Keratinocyte (primary cell): ENCODE measurements at regions not wholly inside any gene's neighbourhood (a gene's known extent, or its start where the extent isn't known, plus 50 kb on each side); places are given as distances from the start of the nearest gene placed in this dataset.

Experiments used
- DNase-seq: peaks from one replicate; pipeline ENCODE4 v3.0.0-alpha.2; 2011; ENCODE audit warnings: low read depth, missing footprints, low spot score
- FAIRE-seq: peaks from 2 replicates; lab custom pipeline; 2011; peaks lifted over from hg19 to GRCh38; lab: Jason Lieb, UNC
- H2AFZ ChIP-seq: 2 replicates; pipeline ENCODE4 v1.6.0; 2012; ENCODE audit warnings: low read length, control low read depth, inconsistent platforms; ENCODE audit not compliant: control insufficient read depth
- H3K27ac ChIP-seq: 2 replicates; pipeline ENCODE4 v1.5.1; 2011; ENCODE audit warnings: low read length; ENCODE audit not compliant: control insufficient read depth, insufficient read depth
- H3K27me3 ChIP-seq: 3 replicates; pipeline ENCODE4 v1.6.0; 2011; ENCODE audit warnings: low read length; ENCODE audit not compliant: control insufficient read depth, insufficient read depth; ENCODE audit errors: extremely low read depth
- H3K36me3 ChIP-seq, 2 experiments: 2 replicates in 1 of 2; 3 replicates in 1 of 2; pipeline ENCODE4 v1.5.1; 2011; ENCODE audit warnings: low read length in 2 of 2, mild to moderate bottlenecking in 1 of 2; ENCODE audit not compliant: control insufficient read depth in 2 of 2, insufficient read depth in 2 of 2; ENCODE audit errors: extremely low read depth in 1 of 2
- H3K4me1 ChIP-seq: 3 replicates; pipeline ENCODE4 v1.5.1; 2011; ENCODE audit warnings: low read length; ENCODE audit not compliant: control insufficient read depth, insufficient read depth; ENCODE audit errors: extremely low read depth
- H3K4me2 ChIP-seq: 3 replicates; pipeline ENCODE4 v1.6.0; 2011; ENCODE audit warnings: low read depth, low read length; ENCODE audit not compliant: control insufficient read depth, insufficient read depth; ENCODE audit errors: extremely low read depth
- H3K4me3 ChIP-seq, 3 experiments: fragments of 200-600 bp in 1 of 3; sonication (generic) in 1 of 3; 2 replicates in 2 of 3; 3 replicates in 1 of 3; pipeline ENCODE4 v1.5.1; 2011 to 2016; ENCODE audit warnings: low read length in 3 of 3, mild to moderate bottlenecking in 3 of 3, control low read depth in 2 of 3, inconsistent platforms in 1 of 3, low read depth in 1 of 3, mixed read lengths in 1 of 3, mixed run types in 1 of 3, moderate library complexity in 1 of 3; ENCODE audit not compliant: control insufficient read depth in 2 of 3, insufficient read depth in 2 of 3; ENCODE audit errors: extremely low read depth in 1 of 3
- H3K79me2 ChIP-seq: 2 replicates; pipeline ENCODE4 v1.6.0; 2012; ENCODE audit warnings: low read length; ENCODE audit not compliant: control insufficient read depth, insufficient read depth
- H3K9ac ChIP-seq: 3 replicates; pipeline ENCODE4 v1.6.0; 2011; ENCODE audit warnings: low read length; ENCODE audit not compliant: control insufficient read depth, insufficient read depth; ENCODE audit errors: extremely low read depth
- H3K9me1 ChIP-seq: 3 replicates; pipeline ENCODE4 v1.6.0; 2011; ENCODE audit warnings: low read length; ENCODE audit not compliant: control insufficient read depth, insufficient read depth; ENCODE audit errors: extremely low read depth
- H3K9me3 ChIP-seq: 2 replicates; pipeline ENCODE4 v1.5.1; 2012; ENCODE audit warnings: low read depth, low read length; ENCODE audit not compliant: control insufficient read depth
- H4K20me1 ChIP-seq: 3 replicates; pipeline ENCODE4 v1.6.0; 2011; ENCODE audit warnings: low read length; ENCODE audit not compliant: control insufficient read depth, insufficient read depth; ENCODE audit errors: extremely low read depth
- CTCF ChIP-seq, 3 experiments: IDR thresholded peaks in 1 of 3; conservative IDR thresholded peaks in 1 of 3; optimal IDR thresholded peaks in 1 of 3; 2 replicates in 2 of 3; 3 replicates in 1 of 3; pipeline versions ENCODE3 to v1.5.1; 2011; ENCODE audit warnings: low read length in 3 of 3, mild to moderate bottlenecking in 3 of 3, moderate library complexity in 2 of 3, control low read depth in 1 of 3, inconsistent platforms in 1 of 3; ENCODE audit not compliant: insufficient read depth in 2 of 3; ENCODE audit errors: extremely low read depth in 1 of 3
- EZH2 ChIP-seq: IDR thresholded peaks from one replicate; pipeline ENCODE4 v1.6.1; 2012; ENCODE audit warnings: inconsistent platforms, mild to moderate bottlenecking, low read length, moderate library complexity
- dilution Hi-C: fragments of 300-500 bp; cut with MboI; formaldehyde crosslinking; loops from one replicate; pipeline ENCODE4 v1.7.0; 2020; ENCODE audit warnings: low sequenced_read_pairs; ENCODE audit not compliant: extremely low pct_ligation_motif_present

- FAIRE-seq (no peak), DNase-seq (no peak)
- Histone ChIP-seq H3K36me3 (no peaks in the 10 kb centered on the region), H3K4me2 (no peak overlapping the region), H3K9me1 (no peaks in the 10 kb centered on the region), H4K20me1 (no peaks in the 10 kb centered on the region), H3K27me3 (no peaks in the 10 kb centered on the region), H3K4me1 (peaks cover 2% of the 10 kb centered on the region), H2AFZ (no peak overlapping the region), H3K27ac (no peak overlapping the region), H3K79me2 (no peaks in the 10 kb centered on the region), H3K4me3 (no peak overlapping the region), H3K9me3 (no peaks in the 10 kb centered on the region), H3K9ac (no peak overlapping the region)
- dilution Hi-C loops, result no loop called here
- TF ChIP-seq CTCF (optimal IDR thresholded peaks at IDR 0.05 in 1 of 3, IDR thresholded peaks at IDR 0.05 in 1 of 3, conservative IDR thresholded peaks at IDR 0.05 in 1 of 3; ENCODE audit: extremely low read depth in 1 of 3, insufficient read depth in 2 of 3, low read length in 3 of 3), result no peak
- TF ChIP-seq EZH2, result no peak
Observed at GRCh38 chr3:3705090-3705775, 94.0 kb upstream of the LRRN1 start.

- no peak for TF ChIP-seq EZH2
- no peak for TF ChIP-seq CTCF (optimal IDR thresholded peaks at IDR 0.05 in 1 of 3, IDR thresholded peaks at IDR 0.05 in 1 of 3, conservative IDR thresholded peaks at IDR 0.05 in 1 of 3; ENCODE audit: extremely low read depth in 1 of 3, insufficient read depth in 2 of 3, low read length in 3 of 3)
- Histone ChIP-seq H3K4me3 (no peak overlapping the region), H3K9ac (no peak overlapping the region), H3K4me1 (no peaks in the 10 kb centered on the region), H3K36me3 (no peaks in the 10 kb centered on the region), H3K4me2 (no peak overlapping the region), H3K27me3 (no peaks in the 10 kb centered on the region), H3K27ac (no peak overlapping the region), H3K9me3 (no peaks in the 10 kb centered on the region), H3K9me1 (no peaks in the 10 kb centered on the region), H3K79me2 (no peaks in the 10 kb centered on the region), H4K20me1 (no peaks in the 10 kb centered on the region), H2AFZ (no peak overlapping the region)
- FAIRE-seq (no peak), DNase-seq (no peak)
- dilution Hi-C loops, result no loop called here
Observed at GRCh38 chr3:3701949-3702348, 97.3 kb upstream of the LRRN1 start.
